Astrocyte of the spinal cord (primary cell): ENCODE measurements at regions not wholly inside any gene's neighbourhood (a gene's known extent, or its start where the extent isn't known, plus 50 kb on each side); places are given as distances from the start of the nearest gene placed in this dataset.

Experiments used
- DNase-seq: peaks from one replicate; pipeline ENCODE4 v3.0.0; 2011; ENCODE audit warnings: low read depth, low spot score
- H3K4me3 ChIP-seq: 2 replicates; pipeline ENCODE4 v1.5.1; 2011; ENCODE audit warnings: low read depth, mild to moderate bottlenecking, low read length, moderate library complexity
- in situ Hi-C: cut with HindIII; loops from 2 replicates; pipeline ENCODE4 v1.10.0; 2017; ENCODE audit warnings: low sequenced_read_pairs
- TF ChIP-seq, protein P1 (sequence below): IDR thresholded peaks from 2 replicates; pipeline ENCODE4 v1.5.1; 2012; ENCODE audit warnings: low read depth, mild to moderate bottlenecking, low read length, inconsistent platforms

DNA sequence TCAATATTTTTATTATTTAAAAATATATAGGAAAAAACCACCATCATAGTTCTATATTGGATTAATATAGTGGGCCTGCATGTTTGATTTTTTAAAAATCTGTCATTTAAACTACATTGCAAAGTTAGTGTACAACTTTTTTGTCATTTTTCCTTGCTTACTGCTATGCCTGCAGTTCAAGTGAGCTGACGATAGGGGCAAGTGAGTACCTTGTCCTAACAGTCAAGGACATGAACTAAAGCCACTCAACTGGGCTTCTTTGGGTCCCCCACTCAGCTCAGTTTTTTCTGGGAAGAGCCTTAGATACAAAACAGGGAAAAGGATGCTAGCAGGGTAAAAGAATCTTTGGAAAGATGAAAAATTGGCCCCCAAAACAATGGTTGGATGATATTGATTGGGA lies 269.9 kb downstream of the MAN2A1 start:
- in situ Hi-C loops, result no loop called here
- H3K4me3 ChIP-seq, result no peak overlapping the region
- TF ChIP-seq, protein P1, sequence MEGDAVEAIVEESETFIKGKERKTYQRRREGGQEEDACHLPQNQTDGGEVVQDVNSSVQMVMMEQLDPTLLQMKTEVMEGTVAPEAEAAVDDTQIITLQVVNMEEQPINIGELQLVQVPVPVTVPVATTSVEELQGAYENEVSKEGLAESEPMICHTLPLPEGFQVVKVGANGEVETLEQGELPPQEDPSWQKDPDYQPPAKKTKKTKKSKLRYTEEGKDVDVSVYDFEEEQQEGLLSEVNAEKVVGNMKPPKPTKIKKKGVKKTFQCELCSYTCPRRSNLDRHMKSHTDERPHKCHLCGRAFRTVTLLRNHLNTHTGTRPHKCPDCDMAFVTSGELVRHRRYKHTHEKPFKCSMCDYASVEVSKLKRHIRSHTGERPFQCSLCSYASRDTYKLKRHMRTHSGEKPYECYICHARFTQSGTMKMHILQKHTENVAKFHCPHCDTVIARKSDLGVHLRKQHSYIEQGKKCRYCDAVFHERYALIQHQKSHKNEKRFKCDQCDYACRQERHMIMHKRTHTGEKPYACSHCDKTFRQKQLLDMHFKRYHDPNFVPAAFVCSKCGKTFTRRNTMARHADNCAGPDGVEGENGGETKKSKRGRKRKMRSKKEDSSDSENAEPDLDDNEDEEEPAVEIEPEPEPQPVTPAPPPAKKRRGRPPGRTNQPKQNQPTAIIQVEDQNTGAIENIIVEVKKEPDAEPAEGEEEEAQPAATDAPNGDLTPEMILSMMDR, result no peak
- DNase-seq, result no peak

DNA sequence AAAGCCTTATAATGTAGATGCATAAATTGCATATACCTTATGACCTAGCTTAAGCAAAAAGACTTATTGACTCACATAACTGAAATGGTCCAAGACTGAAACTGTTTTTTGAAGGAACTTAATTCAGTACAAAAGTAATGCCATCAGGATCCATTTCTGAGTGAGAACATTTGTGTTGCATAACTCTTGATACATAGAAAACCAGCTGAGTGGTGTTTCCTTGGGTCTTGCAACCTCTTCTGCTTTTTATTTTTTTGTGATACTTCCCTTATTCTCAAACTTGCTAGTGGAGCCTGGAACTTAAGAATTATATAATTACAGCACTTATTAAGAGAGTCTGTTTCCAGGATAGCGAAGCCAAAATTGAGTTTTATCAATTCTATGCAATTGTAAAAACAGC lies 272.0 kb downstream of the MAN2A1 start:
- TF ChIP-seq, protein P1, result no peak
- in situ Hi-C loops, result no loop called here
- no peak overlapping the region for H3K4me3 ChIP-seq
- no peak for DNase-seq

DNA sequence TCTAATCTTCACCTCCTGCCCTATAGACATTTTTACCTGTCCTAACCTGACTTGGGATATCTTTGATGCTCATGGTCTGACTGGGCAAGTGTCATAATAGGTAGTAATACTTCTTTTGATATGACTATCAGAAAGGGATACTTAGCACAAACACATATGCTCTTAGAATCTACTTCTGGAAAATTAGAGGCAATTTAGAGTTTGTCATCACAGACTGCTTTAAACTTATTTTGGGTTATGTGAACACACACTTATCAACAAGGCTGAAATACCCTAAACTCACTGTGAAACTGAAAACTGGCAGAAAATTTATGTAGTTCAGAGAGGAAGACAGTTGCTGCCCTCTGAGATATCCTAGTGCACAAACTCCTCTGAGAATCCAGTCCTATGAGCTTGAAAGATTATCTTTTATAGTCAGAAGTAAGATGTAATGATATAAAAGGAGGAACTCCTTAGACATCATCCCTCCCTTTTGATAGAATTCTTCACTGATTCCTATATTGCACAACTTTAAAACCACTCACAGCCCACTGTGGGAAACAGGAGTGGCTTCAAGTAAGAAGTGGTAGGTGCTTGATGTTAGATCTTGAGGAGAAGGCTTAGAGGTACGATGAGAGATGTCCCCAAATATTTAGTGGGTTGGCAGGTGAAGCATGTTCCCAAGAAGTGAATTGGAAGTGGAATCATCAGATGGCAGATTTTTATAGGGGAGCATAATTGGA lies 273.3 kb downstream of the MAN2A1 start:
- TF ChIP-seq, protein P1, result no peak
- in situ Hi-C loops, result no loop called here
- no peak overlapping the region for H3K4me3 ChIP-seq
- DNase-seq, result no peak

DNA sequence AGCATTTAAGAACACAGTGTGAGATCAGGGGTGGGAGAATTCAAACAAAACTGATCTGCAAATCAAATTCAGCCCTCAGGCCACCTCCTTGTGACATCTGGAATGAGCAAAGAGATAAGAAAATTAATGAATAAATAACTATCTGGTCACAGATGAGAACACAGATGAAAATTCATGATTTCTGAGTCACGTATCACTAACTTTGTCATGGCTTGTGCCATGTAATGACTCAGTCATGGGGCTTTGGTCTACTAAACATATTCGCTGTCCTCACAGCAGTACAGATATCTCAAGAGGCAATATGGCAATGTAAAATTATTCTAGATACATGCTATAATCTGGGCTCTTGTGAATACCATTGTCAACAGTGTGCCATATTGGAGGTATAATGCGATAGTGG lies 274.4 kb downstream of the MAN2A1 start:
- in situ Hi-C loops, result no loop called here

DNA sequence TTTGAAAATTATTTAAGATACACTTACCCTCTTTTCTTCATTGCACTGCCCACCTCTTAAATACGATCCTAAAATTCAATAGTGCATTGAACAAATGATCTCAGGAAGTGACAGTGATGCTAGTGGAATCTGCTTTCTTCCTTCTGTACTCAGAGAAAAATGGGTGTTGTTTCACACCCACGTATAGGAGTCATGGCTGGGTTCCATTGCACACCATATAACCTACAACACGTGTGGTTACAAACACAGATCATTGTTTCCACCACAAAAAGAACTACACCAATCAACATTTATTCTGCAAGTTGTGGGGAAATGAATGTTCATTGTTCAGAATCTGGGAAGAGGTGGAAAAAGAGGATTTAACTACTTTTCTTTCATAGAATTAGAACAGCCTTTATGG lies 275.9 kb downstream of the MAN2A1 start:
- no peak overlapping the region for H3K4me3 ChIP-seq
- in situ Hi-C loops, result no loop called here
- DNase-seq, result no peak
- TF ChIP-seq, protein P1, result no peak

More for the DNA sequence above, 274.4 kb downstream of the MAN2A1 start:
- no peak for DNase-seq
- H3K4me3 ChIP-seq, result no peak overlapping the region
- TF ChIP-seq, protein P1, result no peak

DNA sequence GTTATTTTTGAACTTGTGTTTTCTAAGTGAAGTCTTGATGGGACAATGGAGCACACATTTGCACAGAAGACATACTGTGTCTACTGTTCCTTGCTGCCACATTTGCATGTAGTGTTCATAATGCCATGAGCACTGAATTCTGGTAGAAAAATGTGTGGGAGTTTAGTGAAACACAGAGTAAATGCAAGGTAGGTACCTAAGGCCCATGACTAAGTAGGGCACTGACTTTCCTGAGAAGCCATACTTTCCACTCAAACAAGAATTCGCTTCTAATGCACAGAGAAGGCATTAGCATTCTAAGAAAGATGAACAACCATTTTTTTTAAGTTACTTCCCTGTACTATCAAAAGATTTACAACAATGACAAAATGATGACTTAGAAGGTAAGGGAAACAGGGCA lies 282.2 kb downstream of the MAN2A1 start:
- in situ Hi-C loops, result no loop called here
- no peak for DNase-seq
- no peak overlapping the region for H3K4me3 ChIP-seq
- TF ChIP-seq, protein P1, result no peak

DNA sequence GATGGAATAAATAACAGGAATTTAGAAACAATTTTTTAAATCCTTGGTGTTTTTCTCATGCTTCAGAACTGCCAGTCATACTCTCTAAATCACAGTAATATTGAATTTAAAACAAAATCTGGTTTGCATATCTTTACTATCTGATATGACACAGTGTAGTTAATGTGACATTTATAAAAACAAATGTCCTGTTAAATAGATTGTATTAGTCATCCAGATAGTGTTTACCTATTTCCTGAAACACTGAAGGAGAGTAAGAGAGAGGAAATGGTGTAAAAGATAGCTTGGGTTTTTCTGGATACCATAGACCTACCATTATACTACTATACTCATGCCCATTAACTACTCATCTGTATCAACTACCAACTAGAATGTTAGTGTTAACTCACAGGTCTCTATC lies 292.3 kb downstream of the MAN2A1 start:
- H3K4me3 ChIP-seq, result no peak overlapping the region
- in situ Hi-C loops, result no loop called here
- DNase-seq, result no peak
- TF ChIP-seq, protein P1, result no peak
